Iris pigment epithelial cell (primary cell): ENCODE measurements at regions not wholly inside any gene's neighbourhood (a gene's known extent, or its start where the extent isn't known, plus 50 kb on each side); places are given as distances from the start of the nearest gene placed in this dataset.
"Not testable (repeated sequence)": the region's sequence is repeated elsewhere in the genome, so short reads cannot be mapped to it uniquely, and the experiment has no call there.

Experiments
- DNase-seq: peaks from one replicate; pipeline ENCODE4 v3.0.0-alpha.2; 2011; ENCODE audit warnings: low read depth

DNA sequence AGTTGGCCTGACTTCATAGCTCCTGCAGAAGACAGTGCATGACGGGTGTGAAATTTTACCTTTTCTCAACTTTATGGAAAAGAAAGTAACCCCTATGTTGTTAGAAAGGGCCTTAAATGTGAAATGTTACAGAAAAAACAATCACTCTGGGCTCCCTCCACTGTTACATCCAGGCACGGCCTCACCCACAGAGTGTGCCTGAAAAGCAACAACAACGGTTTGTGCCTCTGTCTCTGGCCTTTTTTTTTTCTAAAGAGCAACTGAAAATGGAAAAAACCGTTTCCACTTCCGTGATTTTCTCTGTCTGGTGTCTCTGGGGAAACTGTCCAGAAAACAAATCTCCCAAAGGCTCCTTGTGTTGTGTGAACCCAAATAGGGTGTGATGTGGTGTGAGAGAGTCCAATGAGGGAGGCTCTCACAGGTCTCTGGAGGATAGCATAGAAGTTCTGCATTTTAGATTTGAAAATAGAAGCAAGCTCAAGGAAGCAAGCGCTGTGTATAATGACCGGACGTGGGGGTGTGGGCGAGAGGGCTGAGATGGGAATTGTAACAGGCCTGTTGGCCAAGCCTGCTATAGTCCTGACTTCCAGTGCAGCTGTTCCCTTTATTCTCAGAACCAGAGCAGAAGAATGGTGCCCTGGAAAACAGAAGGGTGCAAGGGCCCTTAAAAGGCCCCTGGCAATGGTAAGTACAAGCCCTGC is 221.8 kb upstream of the TUT7 start:
- DNase-seq, result no peak

DNA sequence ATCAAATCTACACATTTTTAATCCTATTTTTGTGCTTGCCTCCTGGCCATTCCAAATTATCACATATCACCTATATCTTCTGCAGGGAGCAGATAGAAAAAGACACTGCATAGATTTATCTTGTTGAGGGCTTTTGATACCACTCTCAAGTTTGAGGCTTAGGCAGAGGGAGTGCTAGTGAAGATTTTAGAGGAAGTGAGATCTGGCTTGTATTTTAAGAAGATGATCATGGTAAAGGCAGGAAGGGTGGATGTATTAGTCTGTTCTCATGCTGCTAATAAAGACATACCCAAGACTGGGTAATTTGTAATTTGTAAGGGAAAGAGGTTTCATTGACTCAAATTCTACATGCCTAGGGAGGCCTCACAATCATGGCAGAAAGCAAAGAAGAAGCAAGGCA is 220.9 kb upstream of the TUT7 start:
- DNase-seq, result no peak

DNA sequence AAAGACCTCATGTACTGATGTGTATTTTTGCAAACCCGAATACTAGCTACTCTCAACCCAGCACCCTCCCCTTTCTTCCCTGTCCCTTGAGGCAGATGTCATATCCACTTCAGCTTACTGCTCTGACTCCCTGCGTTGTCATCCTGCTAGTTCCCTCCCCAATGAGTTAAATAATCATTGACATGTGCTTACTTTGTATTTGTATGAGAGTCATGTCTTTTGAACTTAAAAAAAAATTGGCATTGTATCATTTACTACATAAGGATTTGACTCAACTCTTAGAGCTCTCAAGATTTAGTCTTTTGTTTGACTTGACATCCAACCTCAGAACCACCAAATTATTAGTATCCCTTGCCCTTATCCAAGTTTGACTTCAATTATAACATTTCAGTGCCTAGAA is 219.7 kb upstream of the TUT7 start:
- DNase-seq, result no peak

DNA sequence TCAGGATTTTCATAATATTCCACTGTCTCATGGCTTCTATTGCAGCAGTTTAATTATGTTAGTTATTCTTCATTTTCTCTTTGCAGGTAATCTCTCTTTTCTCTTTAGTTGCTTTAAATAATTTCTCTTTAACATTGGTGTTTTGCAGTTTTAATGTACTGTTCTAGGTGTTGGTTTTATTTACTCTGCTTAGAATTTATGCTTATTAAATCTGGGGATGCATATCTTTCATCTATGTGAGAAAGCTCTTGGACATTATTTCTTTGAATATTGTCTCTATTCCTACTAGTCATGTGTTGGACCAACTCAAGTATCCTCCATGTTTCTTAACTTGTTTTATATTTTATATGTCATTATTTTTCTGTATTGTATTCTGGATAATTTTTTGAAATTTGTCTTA is 218.7 kb upstream of the TUT7 start:
- DNase-seq, result no peak

DNA sequence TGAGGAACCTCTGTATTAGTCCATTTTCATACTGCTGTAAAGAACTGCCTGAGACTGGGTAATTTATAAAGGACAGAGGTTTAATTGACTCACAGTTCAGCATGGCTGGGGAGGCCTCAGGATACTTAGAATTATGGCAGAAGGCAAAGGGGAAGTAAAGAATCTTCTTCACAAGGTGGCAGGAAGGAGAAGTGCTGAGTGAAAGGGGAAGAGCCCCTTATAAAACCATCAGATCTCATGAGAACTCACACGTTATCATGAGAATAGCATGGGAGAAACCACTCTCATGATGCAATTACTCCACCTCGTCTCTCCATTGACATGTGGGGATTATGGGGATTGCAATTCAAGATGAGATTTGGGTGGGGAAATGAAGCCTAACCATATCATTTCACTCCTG is 211.4 kb upstream of the TUT7 start:
- not testable (repeated sequence) for DNase-seq

DNA sequence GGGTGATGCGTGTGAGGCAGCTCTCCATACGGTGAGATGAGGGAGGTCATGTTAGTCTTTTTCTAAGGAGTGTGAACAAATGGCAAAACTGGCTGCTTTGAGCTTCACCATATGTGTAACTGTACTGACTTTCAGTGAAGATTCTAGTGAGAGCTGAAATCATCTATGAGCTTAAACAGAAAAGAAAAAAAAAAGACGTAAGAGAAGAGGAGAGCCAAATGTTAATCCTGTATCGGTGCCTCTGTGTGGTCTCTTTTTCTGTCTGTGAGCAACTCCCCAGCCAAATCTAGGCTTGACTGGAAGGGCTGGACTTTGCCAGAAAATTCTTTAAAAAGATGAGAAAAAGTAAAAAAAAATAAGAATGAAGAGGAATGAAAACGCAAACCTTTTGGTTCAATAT is 209.7 kb upstream of the TUT7 start:
- no peak for DNase-seq

DNA sequence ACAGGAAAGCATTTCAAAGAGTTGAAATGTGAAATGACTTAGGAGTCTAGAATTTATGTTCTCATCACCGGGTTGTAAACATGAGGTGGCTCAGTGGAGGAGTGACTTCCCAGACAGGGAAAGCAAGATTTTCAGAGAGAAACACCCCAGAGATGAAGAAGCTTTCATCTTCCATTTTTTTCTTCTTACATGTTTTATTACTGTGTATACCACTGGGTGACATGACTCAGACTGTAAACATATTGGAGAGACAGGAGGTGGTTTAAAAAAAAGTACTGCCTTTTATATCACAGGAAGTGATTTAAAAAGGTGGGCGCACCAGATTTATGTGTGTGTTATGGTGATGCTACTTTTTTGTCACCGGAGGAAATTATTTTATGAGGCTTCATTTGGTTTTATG is 209.1 kb upstream of the TUT7 start:
- peak; percentile 53 for DNase-seq

DNA sequence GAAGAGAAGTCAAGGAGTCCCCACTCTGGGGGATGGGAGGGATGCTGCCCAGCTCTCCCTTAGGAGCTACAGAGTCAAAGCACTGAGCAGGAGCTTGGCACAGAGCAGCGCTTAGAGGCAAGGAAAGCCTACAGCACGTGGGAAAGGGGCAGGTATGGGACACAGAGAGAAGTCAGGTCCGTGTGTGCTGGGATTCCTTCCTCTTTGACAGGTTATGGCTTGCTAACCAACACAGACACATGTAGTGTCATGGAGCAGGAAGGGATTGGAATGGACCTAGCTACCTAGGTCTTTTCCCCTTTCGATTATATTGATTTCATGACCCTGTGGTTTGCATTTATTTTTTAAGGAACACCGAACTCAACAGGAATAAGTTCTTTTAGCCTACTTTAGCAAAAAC is 208.5 kb upstream of the TUT7 start:
- DNase-seq, result no peak

DNA sequence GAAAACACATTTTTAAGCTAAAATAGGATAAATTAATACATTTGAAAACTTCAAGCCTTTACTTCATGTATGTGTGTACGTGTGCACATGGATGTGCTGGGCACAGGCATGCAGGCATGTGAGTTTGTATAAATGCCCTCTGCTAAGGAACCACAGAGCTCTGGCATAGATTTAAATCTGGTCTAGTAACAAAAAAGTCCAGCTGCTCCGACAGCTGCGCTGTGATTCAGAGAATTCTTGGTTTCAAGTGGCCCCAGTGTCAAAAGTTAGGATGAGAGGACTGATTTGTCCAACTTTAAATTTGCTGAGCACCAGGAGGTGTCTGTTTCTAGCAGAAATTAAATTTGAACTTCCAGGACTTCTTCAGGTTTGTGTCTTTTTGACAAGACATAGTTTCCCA is 203.7 kb upstream of the TUT7 start:
- no peak for DNase-seq

DNA sequence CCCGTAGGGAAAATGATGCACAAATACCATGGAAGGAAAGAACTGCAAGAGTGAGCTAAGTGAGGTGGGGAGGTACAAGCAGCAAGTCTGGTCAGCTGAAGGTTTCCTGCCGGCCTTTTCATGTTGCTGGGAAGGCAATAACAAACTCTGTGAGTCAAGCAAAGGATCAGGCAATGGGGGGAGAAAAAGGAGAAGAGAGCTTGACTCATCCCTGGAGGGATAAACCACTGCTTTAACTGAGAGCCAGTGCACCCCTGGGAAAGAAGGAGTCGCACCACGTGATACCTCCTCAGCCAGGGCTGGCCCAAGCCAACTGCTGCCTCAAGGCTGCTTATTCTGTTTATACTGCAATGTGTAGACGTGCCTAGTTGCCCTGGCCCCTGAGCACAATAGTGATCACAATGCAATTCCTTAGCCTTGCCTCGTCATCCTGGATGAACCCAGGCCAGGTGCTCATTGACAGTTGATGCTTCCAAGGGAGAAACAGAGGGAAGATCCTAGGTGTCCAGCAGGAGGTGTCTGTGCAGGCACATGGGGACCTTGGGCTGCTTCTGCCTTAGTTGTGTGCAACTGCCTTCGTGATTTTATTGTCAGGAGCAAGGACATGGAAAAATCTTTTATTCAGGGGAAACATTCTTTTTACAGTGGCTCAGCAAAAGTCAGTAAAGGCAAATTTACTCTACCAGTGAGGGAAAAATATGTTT is 203.0 kb upstream of the TUT7 start:
- DNase-seq, result peak; percentile 92

DNA sequence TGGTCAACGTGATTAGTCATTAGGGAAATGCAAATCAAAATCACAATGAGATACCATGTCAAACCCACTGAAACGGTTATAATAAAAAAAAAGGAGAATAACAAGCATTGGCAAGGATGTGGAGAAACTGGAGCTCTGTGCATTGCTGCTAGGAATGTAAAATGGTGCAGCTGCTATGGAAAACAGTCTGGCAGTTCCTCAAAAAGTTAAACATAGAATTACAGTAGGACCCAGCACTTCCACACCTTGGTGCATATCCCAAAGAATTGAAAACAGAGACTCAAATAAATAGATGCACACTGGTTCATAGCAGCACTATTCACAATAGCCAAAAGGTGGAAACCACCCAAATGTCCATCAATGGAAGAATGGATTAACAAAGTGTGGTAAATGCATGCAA is 201.5 kb upstream of the TUT7 start:
- no peak for DNase-seq

DNA sequence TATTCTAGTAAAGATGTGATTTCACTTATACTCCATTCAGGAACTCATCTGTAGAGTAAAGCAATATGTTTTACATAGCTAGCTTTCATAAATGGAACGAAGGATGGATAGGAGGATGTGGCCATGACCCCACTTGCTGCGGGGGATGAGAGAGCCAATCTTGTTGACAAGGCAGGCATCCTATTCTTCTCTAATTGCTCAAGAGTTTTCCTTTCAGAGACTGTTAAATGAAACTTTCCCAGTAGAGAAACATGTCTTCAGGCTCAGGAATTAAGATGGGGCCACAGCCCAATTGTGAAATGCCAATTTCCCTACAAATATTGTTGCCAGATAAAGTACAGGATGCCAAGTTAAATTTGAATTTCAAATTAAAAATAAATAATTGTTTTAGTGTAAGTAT is 196.2 kb upstream of the TUT7 start:
- DNase-seq, result peak; percentile 56

DNA sequence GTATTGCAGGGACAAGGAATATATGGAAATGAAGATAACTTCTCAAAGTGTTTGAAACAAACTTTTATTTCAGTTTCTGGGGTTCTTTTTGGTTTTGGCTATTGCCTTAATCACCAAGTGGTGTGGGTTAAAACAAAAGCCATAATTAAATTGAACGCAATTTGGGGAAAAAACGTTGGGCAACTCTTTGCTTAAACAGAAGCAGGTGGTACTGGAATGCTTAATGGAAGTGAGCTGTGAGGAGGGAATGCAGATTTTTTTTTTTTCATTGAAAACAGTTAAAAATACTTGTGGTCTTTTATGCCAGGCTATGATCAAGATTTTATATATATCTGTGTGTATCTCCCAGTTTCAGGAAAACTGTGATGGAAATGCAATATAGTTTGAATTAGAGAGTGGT is 195.7 kb upstream of the TUT7 start:
- no peak for DNase-seq

DNA sequence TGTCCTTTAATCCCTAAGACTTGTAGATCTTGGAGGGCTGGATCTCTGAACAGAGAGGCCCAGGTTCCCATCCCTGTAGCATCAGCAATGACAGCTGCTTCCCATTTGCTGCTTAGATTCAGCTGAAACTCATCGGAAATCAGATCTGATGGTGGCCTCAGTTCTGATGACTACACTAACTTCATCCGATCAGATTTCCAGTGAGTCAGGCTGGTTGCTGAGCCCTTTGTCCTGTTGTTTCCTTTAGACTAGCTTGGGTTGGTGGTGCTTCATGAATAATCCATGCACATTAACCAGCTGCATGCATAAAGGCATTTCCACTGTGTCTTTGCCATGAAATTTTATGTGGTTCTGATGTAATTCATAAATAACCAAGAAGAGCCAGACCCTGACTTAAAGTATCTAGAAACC is 195.2 kb upstream of the TUT7 start:
- DNase-seq, result peak; percentile 89

DNA sequence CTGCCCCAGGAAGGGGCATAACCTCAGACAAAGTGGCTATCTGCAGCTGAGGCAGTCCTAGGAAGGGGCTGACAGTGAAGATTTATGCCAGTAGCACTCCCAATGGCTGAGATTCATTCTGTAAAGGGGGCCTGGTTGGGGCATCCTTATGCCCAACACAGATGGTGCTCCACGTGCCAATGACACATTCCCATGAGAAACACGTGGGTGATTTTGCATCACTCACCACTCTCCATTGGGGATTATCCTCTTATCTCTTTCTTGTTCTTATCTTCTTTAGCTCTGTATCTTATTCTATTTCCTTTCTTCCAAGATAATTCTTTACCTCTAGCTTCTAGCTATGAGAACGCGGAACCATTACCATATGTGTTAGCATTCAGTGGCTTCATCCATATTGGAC is 194.0 kb upstream of the TUT7 start:
- DNase-seq, result no peak

DNA sequence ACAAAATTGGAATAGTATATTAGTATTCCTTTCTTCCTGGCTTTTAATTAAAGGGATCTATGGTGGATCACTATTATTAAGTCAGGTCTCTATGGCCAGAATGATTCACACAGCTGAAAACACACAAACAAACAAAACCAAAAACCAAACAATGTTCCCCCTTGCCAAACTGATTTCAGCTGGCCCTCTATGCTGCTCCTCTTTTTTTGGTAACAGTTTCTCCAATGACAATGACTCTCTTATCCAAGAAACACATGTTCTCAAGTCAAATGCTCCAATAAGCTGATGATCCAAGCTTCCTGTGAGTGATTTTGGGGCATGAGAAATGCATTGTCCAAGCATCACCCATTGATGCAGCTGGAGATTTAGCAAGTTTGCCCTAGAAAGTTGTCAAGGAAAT is 193.4 kb upstream of the TUT7 start:
- DNase-seq, result no peak

DNA sequence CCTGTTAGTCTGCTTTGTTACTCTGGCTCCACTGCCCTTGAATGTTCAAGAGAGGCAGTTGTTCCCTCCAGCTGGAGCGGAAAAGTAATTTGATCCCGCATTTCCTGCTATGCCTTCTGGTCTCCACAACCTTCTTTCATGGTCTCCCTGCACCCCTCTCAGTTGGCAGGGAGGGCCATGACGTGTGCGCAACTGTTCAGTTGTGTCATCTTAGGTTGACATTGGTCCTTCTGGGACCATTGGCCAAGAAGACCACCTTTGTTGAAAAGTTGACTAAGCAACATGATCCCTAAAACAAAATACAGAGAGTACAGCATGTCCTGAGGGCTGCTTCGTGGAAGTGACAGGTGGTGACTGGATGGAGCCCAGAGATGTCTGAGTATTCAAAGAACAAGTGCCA is 192.5 kb upstream of the TUT7 start:
- DNase-seq, result peak; percentile 16

DNA sequence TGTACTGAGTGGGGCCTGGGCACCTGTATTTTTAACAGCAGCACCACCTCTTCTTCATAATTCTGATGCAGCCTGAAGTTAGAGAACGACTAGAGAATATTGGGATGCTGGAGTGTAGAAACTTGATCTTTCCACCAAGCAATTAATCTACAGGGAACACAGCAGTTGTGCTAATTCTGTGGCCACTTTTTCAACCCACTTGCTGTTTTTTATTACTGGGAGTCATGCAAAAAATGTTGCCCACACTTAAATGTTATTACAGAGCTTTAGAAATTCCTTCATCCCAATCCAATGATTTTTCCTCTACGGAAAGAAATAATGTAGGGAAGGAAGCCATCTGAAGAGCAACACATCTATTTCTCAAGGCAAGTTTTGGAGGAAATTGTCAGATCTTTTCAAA is 190.9 kb upstream of the TUT7 start:
- no peak for DNase-seq

DNA sequence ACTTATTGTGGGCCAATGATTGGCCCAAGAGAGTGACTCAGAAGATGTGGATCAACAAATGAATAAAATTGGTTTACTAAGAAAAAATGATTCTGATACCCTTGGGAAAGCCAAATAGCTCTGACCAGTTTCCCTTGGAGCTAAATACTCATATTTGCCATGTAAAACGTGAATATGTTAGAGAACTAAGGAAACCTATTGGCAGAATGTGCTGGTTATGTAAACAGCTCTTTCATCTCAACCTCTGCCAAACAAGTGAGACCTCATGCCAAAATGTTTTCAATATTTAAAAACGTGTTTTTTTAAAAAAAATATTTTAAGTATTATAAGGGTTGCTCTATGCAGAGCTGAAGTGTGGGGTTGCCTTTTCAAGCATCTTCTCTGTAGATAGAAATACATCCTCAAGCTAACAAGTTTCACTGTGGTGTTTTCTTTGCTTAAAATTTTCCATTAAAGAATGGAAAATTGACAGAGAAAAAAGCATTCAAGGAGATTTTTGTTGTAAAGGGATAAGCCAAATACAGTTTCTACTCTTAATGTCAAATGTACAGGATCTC is 186.9 kb upstream of the TUT7 start:
- DNase-seq, result no peak

DNA sequence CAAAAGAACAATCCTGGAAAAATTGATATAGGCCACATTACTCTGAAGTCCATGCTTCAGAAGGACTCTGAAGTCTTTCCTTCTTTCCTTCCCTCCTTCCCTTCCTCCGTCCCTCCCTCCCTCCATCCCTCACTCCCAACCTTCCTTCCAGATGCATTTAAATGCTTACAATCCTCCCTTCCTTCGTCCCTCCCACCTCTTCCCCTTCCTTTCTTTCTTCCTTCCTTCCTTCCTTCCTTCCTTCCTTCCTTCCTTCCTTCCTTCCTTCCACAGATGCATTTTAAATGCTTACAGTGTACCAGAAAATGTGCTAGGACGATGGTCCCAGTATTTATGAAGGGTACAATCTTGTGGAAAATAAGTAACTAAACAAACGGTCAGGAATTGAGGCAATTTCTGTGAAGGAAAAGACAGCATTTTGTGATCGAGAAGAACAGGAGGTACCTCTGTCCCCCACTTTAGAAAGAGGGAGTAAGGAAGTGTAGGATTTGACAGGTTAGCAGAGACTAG is 181.3 kb upstream of the TUT7 start:
- no peak for DNase-seq

DNA sequence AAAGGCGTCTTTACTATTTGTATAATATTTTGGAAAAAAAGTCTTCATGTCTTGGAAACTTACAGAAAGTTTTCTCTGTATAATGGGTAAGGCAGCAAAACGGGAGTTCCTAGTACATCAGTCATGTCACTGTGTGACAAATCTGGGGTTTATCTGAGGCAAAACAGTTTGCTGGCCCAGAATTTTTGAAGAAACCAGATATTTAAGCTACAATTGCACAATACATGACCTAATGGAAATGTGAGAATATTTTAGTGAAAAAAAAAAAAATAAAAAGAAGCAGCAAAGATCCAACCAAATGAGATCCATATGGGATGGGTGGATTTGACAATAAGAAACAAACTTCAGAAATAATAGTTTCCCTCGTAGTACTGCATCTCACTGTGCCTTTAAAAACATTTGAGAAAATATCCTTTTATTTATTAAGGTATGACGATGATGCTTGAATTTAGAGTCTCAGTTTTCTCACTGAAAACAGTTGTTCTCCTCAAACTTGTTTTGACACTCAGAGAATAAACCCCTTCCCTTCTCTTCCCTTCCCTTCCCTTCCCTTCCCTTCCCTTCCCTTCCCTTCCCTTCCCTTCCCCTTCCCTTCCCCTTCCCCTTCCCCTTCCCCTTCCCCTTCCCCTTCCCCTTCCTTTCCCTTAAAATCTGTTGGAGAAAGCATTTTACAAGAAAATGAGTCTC is 180.5 kb upstream of the TUT7 start:
- DNase-seq, result peak; percentile 82

DNA sequence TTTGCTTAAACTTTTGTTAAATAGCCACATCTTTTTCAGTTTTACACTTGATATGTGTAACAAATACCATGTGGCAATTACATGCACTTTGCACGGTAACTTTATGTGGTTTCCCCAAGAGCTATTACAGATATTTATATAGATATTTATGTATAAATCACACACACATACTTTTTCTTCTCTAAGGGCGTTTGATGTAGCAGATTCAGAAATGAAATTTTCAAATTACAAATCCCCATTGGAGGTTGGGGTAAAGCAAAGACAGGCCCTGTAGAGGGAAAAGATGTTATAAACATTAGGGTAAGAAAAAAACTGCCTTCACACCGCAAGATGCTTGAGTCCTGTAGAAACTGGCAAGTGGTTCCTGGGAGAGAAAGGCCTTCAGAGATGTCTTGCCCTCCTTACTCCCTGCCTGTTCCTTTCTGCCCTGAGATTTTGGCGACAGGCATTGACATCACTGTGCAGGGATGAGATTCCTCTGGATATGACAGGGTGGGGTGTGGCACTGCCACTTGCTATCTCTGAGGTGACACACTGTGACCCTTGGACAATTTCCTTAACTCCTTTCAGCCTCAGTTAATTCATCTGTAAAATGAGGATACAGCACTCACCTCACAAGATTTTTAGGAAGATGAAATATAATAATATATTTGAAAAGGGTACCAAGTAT is 177.9 kb upstream of the TUT7 start:
- DNase-seq, result no peak
